ENCODE measurements at regions not wholly inside any gene's neighbourhood (a gene's known extent, or its start where the extent isn't known, plus 50 kb on each side); places are given as distances from the start of the nearest gene placed in this dataset.

DNA sequence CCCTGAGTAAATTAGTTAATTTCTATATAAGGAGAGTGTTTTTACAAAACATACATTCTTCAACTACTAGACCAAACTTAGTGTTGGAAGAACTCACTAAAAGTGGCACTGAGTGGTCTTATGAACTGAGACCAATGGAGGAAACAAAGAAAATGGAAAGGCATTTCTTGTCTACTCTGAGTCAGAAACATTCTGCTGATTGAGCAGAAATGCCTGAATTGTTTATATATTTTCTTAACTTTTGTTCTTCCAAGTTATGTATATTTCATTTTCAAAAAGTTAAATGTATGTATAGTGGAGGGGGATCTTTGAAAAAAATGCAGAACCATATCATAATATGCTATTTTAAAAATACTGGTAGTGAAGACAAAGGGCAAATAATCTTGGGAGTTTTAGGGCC is 320.7 kb downstream of the HGF start:
- no peak for TF ChIP-seq CTCF (IDR thresholded peaks at IDR 0.05; ENCODE audit: control extremely low read depth in 1 of 3, insufficient read depth in 1 of 3, low read depth in 1 of 3, low read length in 3 of 3)
- no peak for TF ChIP-seq FOSL1 (IDR thresholded peaks at IDR 0.05; ENCODE audit: insufficient read depth, low read depth, low read length)
- no peak for TF ChIP-seq POLR2A (IDR thresholded peaks at IDR 0.05; ENCODE audit: control extremely low read depth in 1 of 2, low read depth in 2 of 2, low read length in 2 of 2)
- no peak for TF ChIP-seq GABPA (IDR thresholded peaks at IDR 0.05; ENCODE audit: borderline replicate concordance, insufficient read depth, low read length)
- TF ChIP-seq ASH2L (IDR thresholded peaks at IDR 0.05; ENCODE audit: low read length) = no peak
- TF ChIP-seq EP300 (IDR thresholded peaks at IDR 0.05; ENCODE audit: borderline replicate concordance in 1 of 2, low read depth in 2 of 2, low read length in 2 of 2) = no peak
- TF ChIP-seq JUN (IDR thresholded peaks at IDR 0.05; ENCODE audit: low read depth, low read length) = no peak
- TF ChIP-seq NANOG (IDR thresholded peaks at IDR 0.05; ENCODE audit: insufficient read depth, low read depth, low read length, poor library complexity, severe bottlenecking) = no peak
- TF ChIP-seq, protein P1, sequence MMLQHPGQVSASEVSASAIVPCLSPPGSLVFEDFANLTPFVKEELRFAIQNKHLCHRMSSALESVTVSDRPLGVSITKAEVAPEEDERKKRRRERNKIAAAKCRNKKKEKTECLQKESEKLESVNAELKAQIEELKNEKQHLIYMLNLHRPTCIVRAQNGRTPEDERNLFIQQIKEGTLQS (IDR thresholded peaks at IDR 0.05; ENCODE audit: insufficient read depth, low read depth, low read length) = no peak
- TF ChIP-seq SIX5 (IDR thresholded peaks at IDR 0.05; ENCODE audit: low read depth, low read length) = no peak
- no peak for TF ChIP-seq MAX (IDR thresholded peaks at IDR 0.05)
- peak; percentile 54; the same call in 1 of the 2 replicates for TF ChIP-seq MAFK (IDR thresholded peaks at IDR 0.05; ENCODE audit: low read depth, low read length)
- no peak for TF ChIP-seq POLR2AphosphoS5 (IDR thresholded peaks at IDR 0.05; ENCODE audit: low read depth, low read length)
- TF ChIP-seq, protein P2, sequence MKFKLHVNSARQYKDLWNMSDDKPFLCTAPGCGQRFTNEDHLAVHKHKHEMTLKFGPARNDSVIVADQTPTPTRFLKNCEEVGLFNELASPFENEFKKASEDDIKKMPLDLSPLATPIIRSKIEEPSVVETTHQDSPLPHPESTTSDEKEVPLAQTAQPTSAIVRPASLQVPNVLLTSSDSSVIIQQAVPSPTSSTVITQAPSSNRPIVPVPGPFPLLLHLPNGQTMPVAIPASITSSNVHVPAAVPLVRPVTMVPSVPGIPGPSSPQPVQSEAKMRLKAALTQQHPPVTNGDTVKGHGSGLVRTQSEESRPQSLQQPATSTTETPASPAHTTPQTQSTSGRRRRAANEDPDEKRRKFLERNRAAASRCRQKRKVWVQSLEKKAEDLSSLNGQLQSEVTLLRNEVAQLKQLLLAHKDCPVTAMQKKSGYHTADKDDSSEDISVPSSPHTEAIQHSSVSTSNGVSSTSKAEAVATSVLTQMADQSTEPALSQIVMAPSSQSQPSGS (IDR thresholded peaks at IDR 0.05; ENCODE audit: low read length) = no peak
